H9 (cell line): ENCODE measurements at regions not wholly inside any gene's neighbourhood (a gene's known extent, or its start where the extent isn't known, plus 50 kb on each side); places are given as distances from the start of the nearest gene placed in this dataset.

Source experiments
- DNase-seq: peaks from one replicate; pipeline ENCODE4 v3.0.0-alpha.2; 2017
- H2AFZ ChIP-seq: one replicate; pipeline ENCODE4 v1.6.1; 2013; ENCODE audit warnings: mild to moderate bottlenecking, low read length, control low read depth, moderate library complexity
- H2AK5ac ChIP-seq: 2 replicates; pipeline ENCODE4 v1.6.1; 2013; ENCODE audit warnings: low read length, control low read depth, mixed read lengths; ENCODE audit not compliant: insufficient read length
- H2BK120ac ChIP-seq: one replicate; pipeline ENCODE4 v1.6.1; 2013; ENCODE audit warnings: low read depth, mild to moderate bottlenecking, low read length, control low read depth, inconsistent platforms; ENCODE audit not compliant: poor library complexity, severe bottlenecking
- H2BK12ac ChIP-seq: 2 replicates; pipeline ENCODE4 v1.6.1; 2013; ENCODE audit warnings: low read length, control low read depth, mixed read lengths, low read depth; ENCODE audit not compliant: insufficient read length
- H2BK15ac ChIP-seq: 2 replicates; pipeline ENCODE4 v1.6.1; 2013; ENCODE audit warnings: low read depth, low read length, control low read depth
- H2BK20ac ChIP-seq: one replicate; pipeline ENCODE4 v1.6.1; 2013; ENCODE audit warnings: low read depth, mild to moderate bottlenecking, low read length, control low read depth, inconsistent platforms; ENCODE audit not compliant: poor library complexity, severe bottlenecking
- H2BK5ac ChIP-seq: 2 replicates; pipeline ENCODE4 v1.6.1; 2013; ENCODE audit warnings: low read length, control low read depth, mixed read lengths; ENCODE audit not compliant: insufficient read length
- H3K14ac ChIP-seq: 2 replicates; pipeline ENCODE4 v1.6.1; 2013; ENCODE audit warnings: low read length, control low read depth; ENCODE audit not compliant: insufficient read depth
- H3K18ac ChIP-seq: 2 replicates; pipeline ENCODE4 v1.6.1; 2013; ENCODE audit warnings: low read depth, mild to moderate bottlenecking, mixed read lengths, low read length, control low read depth; ENCODE audit not compliant: insufficient read length
- H3K23ac ChIP-seq: 2 replicates; pipeline ENCODE4 v1.6.1; 2013; ENCODE audit warnings: low read length, control low read depth, mixed read lengths, low read depth; ENCODE audit not compliant: insufficient read length
- H3K23me2 ChIP-seq: 2 replicates; pipeline ENCODE4 v1.6.1; 2013; ENCODE audit warnings: low read depth, mild to moderate bottlenecking, mixed read lengths, low read length, control low read depth; ENCODE audit not compliant: insufficient read length, poor library complexity, severe bottlenecking
- H3K27ac ChIP-seq: 2 replicates; pipeline ENCODE4 v1.5.1; 2013; ENCODE audit warnings: low read length, control low read depth, mixed read lengths, low read depth; ENCODE audit not compliant: insufficient read length
- H3K27me3 ChIP-seq: 2 replicates; pipeline ENCODE4 v1.6.1; 2013; ENCODE audit warnings: low read length, control low read depth, inconsistent platforms; ENCODE audit not compliant: insufficient read depth
- H3K4ac ChIP-seq: 2 replicates; pipeline ENCODE4 v1.6.1; 2013; ENCODE audit warnings: low read depth, mild to moderate bottlenecking, control low read depth, inconsistent platforms, low read length, moderate library complexity
- H3K4me1 ChIP-seq: 2 replicates; pipeline ENCODE4 v1.6.1; 2013; ENCODE audit warnings: low read length, control low read depth, inconsistent platforms; ENCODE audit not compliant: insufficient read depth
- H3K4me2 ChIP-seq: 2 replicates; pipeline ENCODE4 v1.6.1; 2013; ENCODE audit warnings: low read length, control low read depth, mixed read lengths; ENCODE audit not compliant: insufficient read length, insufficient read depth
- H3K56ac ChIP-seq: 2 replicates; pipeline ENCODE4 v1.6.1; 2013; ENCODE audit warnings: low read depth, mild to moderate bottlenecking, mixed read lengths, low read length, control low read depth; ENCODE audit not compliant: insufficient read length
- H3K79me1 ChIP-seq: 2 replicates; pipeline ENCODE4 v1.6.1; 2013; ENCODE audit warnings: low read depth, mild to moderate bottlenecking, moderate library complexity, low read length, control low read depth, inconsistent platforms; ENCODE audit not compliant: insufficient read depth, poor library complexity, severe bottlenecking
- H3K79me2 ChIP-seq: 2 replicates; pipeline ENCODE4 v1.6.1; 2013; ENCODE audit warnings: low read length, control low read depth, inconsistent platforms; ENCODE audit not compliant: insufficient read depth
- H3K9ac ChIP-seq: 2 replicates; pipeline ENCODE4 v1.6.1; 2013; ENCODE audit warnings: low read length, control low read depth, mixed read lengths; ENCODE audit not compliant: insufficient read length; ENCODE audit errors: extremely low read depth
- H3K9me3 ChIP-seq: one replicate; pipeline ENCODE4 v1.6.1; 2013; ENCODE audit warnings: low read depth, low read length, inconsistent platforms; ENCODE audit not compliant: control insufficient read depth
- H3T11ph ChIP-seq: one replicate; pipeline ENCODE4 v1.6.1; 2013; ENCODE audit warnings: mild to moderate bottlenecking, low read length, control low read depth, inconsistent platforms
- H4K20me1 ChIP-seq: one replicate; pipeline ENCODE4 v1.6.1; 2013; ENCODE audit not compliant: control insufficient read depth, insufficient read length, insufficient read depth
- H4K5ac ChIP-seq: 2 replicates; pipeline ENCODE4 v1.6.1; 2013; ENCODE audit warnings: low read depth, mild to moderate bottlenecking, mixed read lengths, low read length, control low read depth; ENCODE audit not compliant: insufficient read length
- H4K8ac ChIP-seq: replicated peaks from 2 replicates; pipeline ENCODE4 v1.6.1; 2013; ENCODE audit warnings: low read length, control low read depth, mixed read lengths, low read depth; ENCODE audit not compliant: insufficient read length
- H4K91ac ChIP-seq: 2 replicates; pipeline ENCODE4 v1.6.1; 2013; ENCODE audit warnings: low read depth, mild to moderate bottlenecking, moderate library complexity, mixed read lengths, low read length, control low read depth; ENCODE audit not compliant: insufficient read length
- H3K27ac Mint-ChIP-seq, 3 experiments: 2 replicates in 2 of 3; 3 replicates in 1 of 3; pipeline ENCODE4 v1.8.0; 2020 to 2021; ENCODE audit warnings: mixed read lengths in 3 of 3, mild to moderate bottlenecking in 1 of 3, moderate library complexity in 1 of 3
- H3K27me3 Mint-ChIP-seq: 2 replicates; pipeline ENCODE4 v1.8.0; 2021; ENCODE audit warnings: low read depth, mild to moderate bottlenecking, moderate library complexity, mixed read lengths
- H3K36me3 Mint-ChIP-seq, 3 experiments: 2 replicates in 2 of 3; 3 replicates in 1 of 3; pipeline ENCODE4 v1.8.0; 2020 to 2021; ENCODE audit warnings: low read depth in 3 of 3, mixed read lengths in 3 of 3; ENCODE audit not compliant: insufficient read depth in 1 of 3
- H3K4me1 Mint-ChIP-seq, 2 experiments: 2 replicates each; pipeline ENCODE4 v1.8.0; 2020; ENCODE audit warnings: mixed read lengths in 2 of 2
- H3K4me3 Mint-ChIP-seq, 2 experiments: 2 replicates in 1 of 2; 3 replicates in 1 of 2; pipeline ENCODE4 v1.8.0; 2020 to 2021; ENCODE audit warnings: mild to moderate bottlenecking in 2 of 2, mixed read lengths in 2 of 2, moderate library complexity in 1 of 2
- H3K9me3 Mint-ChIP-seq, 2 experiments: 2 replicates in 1 of 2; 3 replicates in 1 of 2; pipeline ENCODE4 v1.8.0; 2020; ENCODE audit warnings: mild to moderate bottlenecking in 2 of 2, mixed read lengths in 2 of 2, moderate library complexity in 1 of 2
- CTCF ChIP-seq: fragments of 200-600 bp; sonication (generic); conservative IDR thresholded peaks from 3 replicates; pipeline ENCODE4 v1.8.0; 2021; ENCODE audit warnings: antibody characterized with exemption, mild to moderate bottlenecking
- WGBS: extraction: QIAGEN DNeasy Blood & Tissue Kit; methylation state at CpG from one replicate; pipeline ENCODE4 v1.1.7; 2013; ENCODE audit warnings: missing lambda C conversion rate, low lambda C conversion rate, mixed read lengths; ENCODE audit not compliant: insufficient read length; ENCODE audit errors: extremely low coverage; 5-methylcytosine and 5-hydroxymethylcytosine counted together

- Histone ChIP-seq H3K27me3 (no peaks in the 10 kb centered on the region), H2BK120ac (no peak overlapping the region), H4K20me1 (no peaks in the 10 kb centered on the region), H3K23ac (no peak overlapping the region), H4K5ac (no peak overlapping the region), H2BK20ac (no peak overlapping the region), H3K23me2 (no peaks in the 10 kb centered on the region), H3K4me1 (peaks cover 20% of the 10 kb centered on the region), H3K18ac (no peak overlapping the region), H3K56ac (no peak overlapping the region), H3K9me3 (no peaks in the 10 kb centered on the region), H2BK15ac (no peak overlapping the region), H3K9ac (no peak overlapping the region), H3K79me2 (no peaks in the 10 kb centered on the region), H3K27ac (no peak overlapping the region), H4K91ac (no peak overlapping the region), H2BK5ac (no peak overlapping the region), H3K4me2 (no peak overlapping the region), H2AFZ (no peak overlapping the region), H3T11ph (no peak overlapping the region), H4K8ac (no peak overlapping the region), H2AK5ac (no peak overlapping the region), H2BK12ac (no peak overlapping the region), H3K14ac (no peak overlapping the region), H3K79me1 (no peaks in the 10 kb centered on the region), H3K4ac (no peak overlapping the region)
- DNase-seq: no peak
- Mint-ChIP-seq H3K27ac (no peak overlapping the region), H3K36me3 (no peaks in the 10 kb centered on the region), H3K9me3 (no peaks in the 10 kb centered on the region), H3K27me3 (no peaks in the 10 kb centered on the region; the same call in 1 of the 2 replicates), H3K4me3 (no peak overlapping the region), H3K4me1 (peaks cover 50 to 56% of the 10 kb centered on the region in 2 experiments)
- no CpG with 5 or more reads among the region's 1 CpG for WGBS
- TF ChIP-seq CTCF: no peak
Observed at GRCh38 chr4:27098034-27098433, 237.4 kb downstream of the STIM2 start.
